Mesendoderm (in vitro differentiated cells): ENCODE measurements at regions not wholly inside any gene's neighbourhood (a gene's known extent, or its start where the extent isn't known, plus 50 kb on each side); places are given as distances from the start of the nearest gene placed in this dataset.

Experiments
- DNase-seq: peaks from one replicate; pipeline ENCODE4 v3.0.0; 2013
- H2AK5ac ChIP-seq: 2 replicates; pipeline ENCODE4 v1.6.1; 2013; ENCODE audit warnings: low read length, inconsistent platforms
- H2BK120ac ChIP-seq: 2 replicates; pipeline ENCODE4 v1.6.1; 2013; ENCODE audit warnings: low read depth, mild to moderate bottlenecking, low read length, moderate library complexity, mixed read lengths
- H2BK15ac ChIP-seq: replicated peaks from 2 replicates; pipeline ENCODE4 v1.6.1; 2013; ENCODE audit warnings: low read depth, mild to moderate bottlenecking, moderate library complexity
- H2BK5ac ChIP-seq: 2 replicates; pipeline ENCODE4 v1.6.1; 2013; ENCODE audit warnings: low read length, inconsistent platforms
- H3K18ac ChIP-seq: 2 replicates; pipeline ENCODE4 v1.6.1; 2013; ENCODE audit warnings: mild to moderate bottlenecking, low read length, mixed read lengths
- H3K23ac ChIP-seq: one replicate; pipeline ENCODE4 v1.6.1; 2013; ENCODE audit warnings: low read length
- H3K27ac ChIP-seq: 2 replicates; pipeline ENCODE4 v1.5.1; 2013; ENCODE audit warnings: low read depth, mild to moderate bottlenecking, inconsistent platforms, low read length, moderate library complexity
- H3K27me3 ChIP-seq: 2 replicates; pipeline ENCODE4 v1.6.1; 2013; ENCODE audit warnings: low read length, control low read depth, mild to moderate bottlenecking, inconsistent platforms; ENCODE audit not compliant: insufficient read depth, poor library complexity
- H3K36me3 ChIP-seq: 2 replicates; pipeline ENCODE4 v1.6.1; 2013; ENCODE audit warnings: low read length, inconsistent platforms; ENCODE audit not compliant: control insufficient read depth, insufficient read depth
- H3K4ac ChIP-seq: one replicate; pipeline ENCODE4 v1.6.1; 2013; ENCODE audit warnings: low read depth, mild to moderate bottlenecking, low read length, moderate library complexity
- H3K4me1 ChIP-seq: 2 replicates; pipeline ENCODE4 v1.6.1; 2013; ENCODE audit warnings: low read depth, low read length, inconsistent platforms; ENCODE audit not compliant: control insufficient read depth
- H3K4me2 ChIP-seq: 2 replicates; pipeline ENCODE4 v1.6.1; 2013; ENCODE audit warnings: low read length
- H3K4me3 ChIP-seq: 2 replicates; pipeline ENCODE4 v1.5.1; 2013; ENCODE audit warnings: mild to moderate bottlenecking, low read length
- H3K56ac ChIP-seq: one replicate; pipeline ENCODE4 v1.6.1; 2013; ENCODE audit warnings: low read length
- H3K79me1 ChIP-seq: 2 replicates; pipeline ENCODE4 v1.6.1; 2013; ENCODE audit warnings: low read length, inconsistent platforms
- H3K79me2 ChIP-seq: 2 replicates; pipeline ENCODE4 v1.6.1; 2013; ENCODE audit warnings: mild to moderate bottlenecking, low read length; ENCODE audit not compliant: control insufficient read depth, insufficient read depth
- H3K9ac ChIP-seq: 2 replicates; pipeline ENCODE4 v1.6.1; 2013; ENCODE audit warnings: low read length, inconsistent platforms
- H4K5ac ChIP-seq: one replicate; pipeline ENCODE4 v1.6.1; 2013; ENCODE audit warnings: low read length
- H4K8ac ChIP-seq: one replicate; pipeline ENCODE4 v1.6.1; 2013; ENCODE audit warnings: low read depth, mild to moderate bottlenecking, control low read depth, low read length, moderate library complexity
- WGBS: extraction: QIAGEN DNeasy Blood & Tissue Kit; methylation state at CpG from one replicate; pipeline ENCODE4 v1.1.7; 2013; ENCODE audit warnings: low lambda C conversion rate, missing lambda C conversion rate; ENCODE audit not compliant: insufficient coverage; ENCODE audit errors: extremely low coverage; 5-methylcytosine and 5-hydroxymethylcytosine counted together

DNA sequence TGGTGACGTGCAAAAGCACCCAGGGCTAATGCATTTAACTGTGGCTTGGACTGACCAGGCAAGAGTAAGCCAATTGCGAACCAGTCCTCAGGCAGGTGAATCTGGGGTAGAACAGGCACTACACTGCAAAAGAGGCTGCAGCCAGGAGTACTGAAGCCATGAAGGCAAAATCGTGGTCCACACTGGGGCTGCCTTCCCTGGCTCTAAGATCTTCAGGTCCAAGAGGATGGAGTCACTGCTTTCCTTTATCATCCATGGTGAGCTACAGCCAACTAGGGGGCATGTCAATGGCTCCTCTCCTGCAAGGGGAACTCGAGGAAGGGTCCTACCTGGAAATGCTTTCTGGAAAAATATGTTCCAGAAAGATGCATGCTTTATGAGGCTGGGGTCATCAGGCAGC lies 100.6 kb upstream of the AJAP1 start:
- no peak overlapping the region for H4K8ac ChIP-seq
- no CpG with 5 or more reads among the region's 4 CpGs for whole genome bisulfite sequencing
- H2AK5ac ChIP-seq, result no peak overlapping the region
- H3K18ac ChIP-seq, result no peak overlapping the region
- no peaks in the 10 kb centered on the region for H3K79me1 ChIP-seq
- no peaks in the 10 kb centered on the region for H3K4me1 ChIP-seq
- H4K5ac ChIP-seq, result no peak overlapping the region
- H3K4me3 ChIP-seq, result no peak overlapping the region
- DNase-seq, result no peak
- no peaks in the 10 kb centered on the region for H3K27me3 ChIP-seq
- H3K4me2 ChIP-seq, result no peak overlapping the region
- H3K23ac ChIP-seq, result no peak overlapping the region
- H3K27ac ChIP-seq, result no peak overlapping the region
- no peaks in the 10 kb centered on the region for H3K79me2 ChIP-seq
- H3K56ac ChIP-seq, result no peak overlapping the region
- no peak overlapping the region for H3K4ac ChIP-seq
- H2BK120ac ChIP-seq, result no peak overlapping the region
- H3K36me3 ChIP-seq, result no peaks in the 10 kb centered on the region
- no peak overlapping the region for H2BK15ac ChIP-seq
- no peak overlapping the region for H3K9ac ChIP-seq
- H2BK5ac ChIP-seq, result no peak overlapping the region

GRCh38 chr1:4554271-4554865 lies 100.0 kb upstream of the AJAP1 start:
- H3K18ac ChIP-seq, result no peak overlapping the region
- no peaks in the 10 kb centered on the region for H3K27me3 ChIP-seq
- H3K4me3 ChIP-seq, result no peak overlapping the region
- H3K23ac ChIP-seq, result no peak overlapping the region
- H3K4me2 ChIP-seq, result no peak overlapping the region
- H3K79me1 ChIP-seq, result no peaks in the 10 kb centered on the region
- H3K79me2 ChIP-seq, result no peaks in the 10 kb centered on the region
- no peak overlapping the region for H2BK15ac ChIP-seq
- DNase-seq, result no peak
- H3K9ac ChIP-seq, result no peak overlapping the region
- H2BK5ac ChIP-seq, result no peak overlapping the region
- H4K8ac ChIP-seq, result no peak overlapping the region
- no peak overlapping the region for H3K27ac ChIP-seq
- WGBS, result no CpG with 5 or more reads among the region's 12 CpGs
- no peak overlapping the region for H3K56ac ChIP-seq
- no peak overlapping the region for H2AK5ac ChIP-seq
- no peaks in the 10 kb centered on the region for H3K4me1 ChIP-seq
- H3K4ac ChIP-seq, result no peak overlapping the region
- H4K5ac ChIP-seq, result no peak overlapping the region
- H3K36me3 ChIP-seq, result no peaks in the 10 kb centered on the region
- H2BK120ac ChIP-seq, result no peak overlapping the region

GRCh38 chr1:4557949-4558348 lies 96.5 kb upstream of the AJAP1 start:
- H3K27me3 ChIP-seq, result no peaks in the 10 kb centered on the region
- no CpG with 5 or more reads among the region's 5 CpGs for WGBS
- no peak overlapping the region for H3K4me2 ChIP-seq
- H3K79me1 ChIP-seq, result no peaks in the 10 kb centered on the region
- no peak overlapping the region for H3K27ac ChIP-seq
- no peak overlapping the region for H3K56ac ChIP-seq
- H3K18ac ChIP-seq, result no peak overlapping the region
- no peak for DNase-seq
- H3K4ac ChIP-seq, result no peak overlapping the region
- H4K5ac ChIP-seq, result no peak overlapping the region
- H3K4me3 ChIP-seq, result no peak overlapping the region
- H3K79me2 ChIP-seq, result no peaks in the 10 kb centered on the region
- no peaks in the 10 kb centered on the region for H3K36me3 ChIP-seq
- H3K23ac ChIP-seq, result no peak overlapping the region
- H3K4me1 ChIP-seq, result no peaks in the 10 kb centered on the region
- H2BK5ac ChIP-seq, result no peak overlapping the region
- no peak overlapping the region for H4K8ac ChIP-seq
- H2BK120ac ChIP-seq, result no peak overlapping the region
- no peak overlapping the region for H3K9ac ChIP-seq
- H2AK5ac ChIP-seq, result no peak overlapping the region
- H2BK15ac ChIP-seq, result no peak overlapping the region

DNA sequence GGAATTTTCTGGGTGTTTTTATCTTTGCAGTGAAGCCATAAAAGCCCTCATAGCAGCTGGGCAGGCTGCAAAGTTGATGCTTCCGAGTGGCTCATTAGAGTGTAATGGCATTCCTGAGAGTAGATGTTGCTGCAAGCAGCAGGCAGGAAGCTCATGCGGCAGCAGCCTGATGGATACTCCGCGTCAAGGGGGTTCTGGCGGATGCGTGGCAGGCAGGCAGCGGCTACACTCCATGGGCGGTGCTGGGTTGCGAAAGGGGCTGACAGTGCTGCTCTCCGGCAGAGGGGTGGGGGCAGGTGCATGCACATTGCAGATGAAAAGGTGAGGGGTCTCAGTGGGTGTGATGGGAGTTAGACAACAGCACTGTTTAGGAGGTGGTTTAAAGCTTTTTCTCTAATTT lies 93.2 kb upstream of the AJAP1 start:
- Histone ChIP-seq H4K5ac (no peak overlapping the region), H3K27ac (no peak overlapping the region), H3K56ac (no peak overlapping the region), H2BK5ac (no peak overlapping the region), H3K79me2 (no peaks in the 10 kb centered on the region), H3K18ac (no peak overlapping the region), H4K8ac (no peak overlapping the region), H3K27me3 (no peaks in the 10 kb centered on the region), H2AK5ac (no peak overlapping the region), H3K79me1 (no peaks in the 10 kb centered on the region), H3K4me1 (no peaks in the 10 kb centered on the region), H3K4me2 (no peak overlapping the region), H3K9ac (no peak overlapping the region), H2BK15ac (no peak overlapping the region), H3K36me3 (no peaks in the 10 kb centered on the region), H3K23ac (no peak overlapping the region), H3K4me3 (no peak overlapping the region), H2BK120ac (no peak overlapping the region), H3K4ac (no peak overlapping the region)
- no CpG with 5 or more reads among the region's 10 CpGs for WGBS
- peak; percentile 20 for DNase-seq

- H4K5ac ChIP-seq, result no peak overlapping the region
- no peaks in the 10 kb centered on the region for H3K79me2 ChIP-seq
- H3K18ac ChIP-seq, result no peak overlapping the region
- no peak overlapping the region for H3K4ac ChIP-seq
- H3K79me1 ChIP-seq, result no peaks in the 10 kb centered on the region
- no peak overlapping the region for H3K56ac ChIP-seq
- no peak overlapping the region for H2BK15ac ChIP-seq
- no peaks in the 10 kb centered on the region for H3K36me3 ChIP-seq
- no peak overlapping the region for H3K27ac ChIP-seq
- WGBS, result no CpG with 5 or more reads among the region's 9 CpGs
- H4K8ac ChIP-seq, result no peak overlapping the region
- no peaks in the 10 kb centered on the region for H3K27me3 ChIP-seq
- no peak for DNase-seq
- H2AK5ac ChIP-seq, result no peak overlapping the region
- H3K4me3 ChIP-seq, result no peak overlapping the region
- no peaks in the 10 kb centered on the region for H3K4me1 ChIP-seq
- H2BK120ac ChIP-seq, result no peak overlapping the region
- no peak overlapping the region for H3K9ac ChIP-seq
- no peak overlapping the region for H3K4me2 ChIP-seq
- no peak overlapping the region for H2BK5ac ChIP-seq
- H3K23ac ChIP-seq, result no peak overlapping the region
Measured at GRCh38 chr1:4562321-4562720, 92.1 kb upstream of the AJAP1 start.

DNA sequence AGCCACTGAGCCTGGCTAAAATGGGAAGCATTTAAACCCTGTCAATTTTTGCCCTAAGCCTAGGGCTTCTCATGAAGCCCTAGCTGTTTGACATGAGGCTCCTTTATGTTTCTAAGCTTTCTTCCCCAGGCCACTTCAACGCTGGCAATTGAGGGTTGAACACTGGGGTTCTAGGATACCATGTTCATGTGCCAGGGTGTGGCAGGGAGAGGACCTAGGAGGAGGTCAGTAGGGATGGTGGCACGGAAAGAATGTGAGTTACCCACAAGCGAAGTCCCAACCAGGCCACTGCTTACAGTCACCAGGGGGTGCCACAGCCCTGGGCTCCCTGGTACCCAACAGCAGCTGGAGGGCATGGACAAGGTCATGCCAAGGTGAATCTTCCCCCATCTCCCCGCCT lies 90.8 kb upstream of the AJAP1 start:
- Histone ChIP-seq H3K9ac (no peak overlapping the region), H3K56ac (no peak overlapping the region), H3K18ac (no peak overlapping the region), H2BK5ac (no peak overlapping the region), H2BK15ac (no peak overlapping the region), H3K79me2 (no peaks in the 10 kb centered on the region), H3K4ac (no peak overlapping the region), H3K27me3 (no peaks in the 10 kb centered on the region), H4K8ac (no peak overlapping the region), H3K4me1 (no peaks in the 10 kb centered on the region), H3K27ac (no peak overlapping the region), H3K36me3 (no peaks in the 10 kb centered on the region), H3K4me3 (no peak overlapping the region), H2AK5ac (no peak overlapping the region), H4K5ac (no peak overlapping the region), H3K23ac (no peak overlapping the region), H2BK120ac (no peak overlapping the region), H3K79me1 (no peaks in the 10 kb centered on the region), H3K4me2 (no peak overlapping the region)
- no peak for DNase-seq
- no CpG with 5 or more reads among the region's 4 CpGs for WGBS
